Mesothelial cell of epicardium (in vitro differentiated cells): ENCODE measurements at regions not wholly inside any gene's neighbourhood (a gene's known extent, or its start where the extent isn't known, plus 50 kb on each side); places are given as distances from the start of the nearest gene placed in this dataset.

Experiments used
- DNase-seq, 2 experiments: peaks; one replicate each; pipeline ENCODE4 v3.0.0; 2021; ENCODE audit warnings: low spot score in 2 of 2; ENCODE audit not compliant: unreplicated experiment in 2 of 2
- H3K27ac Mint-ChIP-seq: 2 replicates; pipeline ENCODE4 v1.8.0; 2021; ENCODE audit warnings: mixed read lengths
- H3K27me3 Mint-ChIP-seq: 2 replicates; pipeline ENCODE4 v1.8.0; 2021; ENCODE audit warnings: low read depth, mixed read lengths
- H3K36me3 Mint-ChIP-seq: 2 replicates; pipeline ENCODE4 v1.8.0; 2021; ENCODE audit warnings: mixed read lengths
- H3K4me1 Mint-ChIP-seq: 2 replicates; pipeline ENCODE4 v1.8.0; 2021; ENCODE audit warnings: mixed read lengths
- H3K4me3 Mint-ChIP-seq: 2 replicates; pipeline ENCODE4 v1.8.0; 2021; ENCODE audit warnings: mild to moderate bottlenecking, moderate library complexity, mixed read lengths
- H3K9me3 Mint-ChIP-seq: 2 replicates; pipeline ENCODE4 v1.8.0; 2021; ENCODE audit warnings: mixed read lengths
- CTCF ChIP-seq: fragments of 200-600 bp; sonication (generic); IDR thresholded peaks from one replicate; pipeline ENCODE4 v1.5.0; 2021; ENCODE audit warnings: antibody characterized with exemption; ENCODE audit not compliant: unreplicated experiment

GRCh38 chr19:14318873-14319272 lies 62.4 kb upstream of the ADGRE5 start:
- Mint-ChIP-seq H3K4me3 (no peak overlapping the region), H3K9me3 (peaks cover 3% of the 10 kb centered on the region), H3K4me1 (no peaks in the 10 kb centered on the region), H3K36me3 (peaks cover 5% of the 10 kb centered on the region), H3K27me3 (no peaks in the 10 kb centered on the region), H3K27ac (no peak overlapping the region)
- no peak for DNase-seq
- TF ChIP-seq CTCF = no peak

- peaks cover 3% of the 10 kb centered on the region for H3K9me3 Mint-ChIP-seq
- H3K27ac Mint-ChIP-seq = no peak overlapping the region
- no peaks in the 10 kb centered on the region for H3K27me3 Mint-ChIP-seq
- H3K4me3 Mint-ChIP-seq = no peak overlapping the region
- peaks cover 5% of the 10 kb centered on the region for H3K36me3 Mint-ChIP-seq
- DNase-seq = no peak
- TF ChIP-seq CTCF = no peak
- no peaks in the 10 kb centered on the region for H3K4me1 Mint-ChIP-seq
Observed at GRCh38 chr19:14317157-14317556, 64.1 kb upstream of the ADGRE5 start.

GRCh38 chr19:14315433-14315832 lies 65.8 kb upstream of the ADGRE5 start:
- no peak for TF ChIP-seq CTCF
- Mint-ChIP-seq H3K4me1 (no peaks in the 10 kb centered on the region), H3K4me3 (no peak overlapping the region), H3K9me3 (peaks cover 3% of the 10 kb centered on the region), H3K27me3 (no peaks in the 10 kb centered on the region), H3K36me3 (peaks cover 5% of the 10 kb centered on the region), H3K27ac (no peak overlapping the region)
- DNase-seq = no peak

- H3K27ac Mint-ChIP-seq = no peak overlapping the region
Observed at GRCh38 chr19:14310055-14310454, 71.2 kb upstream of the ADGRE5 start.

GRCh38 chr19:14305706-14306105 lies 75.5 kb upstream of the ADGRE5 start:
- no peaks in the 10 kb centered on the region for H3K36me3 Mint-ChIP-seq
- H3K27me3 Mint-ChIP-seq = no peaks in the 10 kb centered on the region
- H3K9me3 Mint-ChIP-seq = peaks cover 4% of the 10 kb centered on the region
- no peak for DNase-seq
- no peak overlapping the region for H3K4me3 Mint-ChIP-seq
- no peaks in the 10 kb centered on the region for H3K4me1 Mint-ChIP-seq
- TF ChIP-seq CTCF = no peak
- no peak overlapping the region for H3K27ac Mint-ChIP-seq

More at GRCh38 chr19:14310055-14310454, 71.2 kb upstream of the ADGRE5 start:
- no peaks in the 10 kb centered on the region for H3K4me1 Mint-ChIP-seq
- H3K4me3 Mint-ChIP-seq = no peak overlapping the region
- DNase-seq = no peak
- H3K36me3 Mint-ChIP-seq = no peaks in the 10 kb centered on the region
- H3K27me3 Mint-ChIP-seq = no peaks in the 10 kb centered on the region
- no peak for TF ChIP-seq CTCF
- peaks cover 4% of the 10 kb centered on the region for H3K9me3 Mint-ChIP-seq

GRCh38 chr19:14301150-14301549 lies 80.1 kb upstream of the ADGRE5 start:
- DNase-seq = no peak
- no peaks in the 10 kb centered on the region for H3K36me3 Mint-ChIP-seq
- H3K4me1 Mint-ChIP-seq = no peaks in the 10 kb centered on the region
- no peak overlapping the region for H3K27ac Mint-ChIP-seq
- TF ChIP-seq CTCF = no peak
- H3K4me3 Mint-ChIP-seq = no peak overlapping the region
- H3K9me3 Mint-ChIP-seq = no peaks in the 10 kb centered on the region
- no peaks in the 10 kb centered on the region for H3K27me3 Mint-ChIP-seq
